GM18511 (cell line): ENCODE measurements at regions not wholly inside any gene's neighbourhood (a gene's known extent, or its start where the extent isn't known, plus 50 kb on each side); places are given as distances from the start of the nearest gene placed in this dataset.
"Not testable (repeated sequence)": the region's sequence is repeated elsewhere in the genome, so short reads cannot be mapped to it uniquely, and the experiment has no call there.

Source experiments
- ATAC-seq: cut with Tn5 transposase; IDR thresholded peaks from one replicate; pipeline ENCODE4 v1.9.1; 2021; ENCODE audit warnings: mild to moderate bottlenecking, moderate library complexity; ENCODE audit not compliant: unreplicated experiment

DNA sequence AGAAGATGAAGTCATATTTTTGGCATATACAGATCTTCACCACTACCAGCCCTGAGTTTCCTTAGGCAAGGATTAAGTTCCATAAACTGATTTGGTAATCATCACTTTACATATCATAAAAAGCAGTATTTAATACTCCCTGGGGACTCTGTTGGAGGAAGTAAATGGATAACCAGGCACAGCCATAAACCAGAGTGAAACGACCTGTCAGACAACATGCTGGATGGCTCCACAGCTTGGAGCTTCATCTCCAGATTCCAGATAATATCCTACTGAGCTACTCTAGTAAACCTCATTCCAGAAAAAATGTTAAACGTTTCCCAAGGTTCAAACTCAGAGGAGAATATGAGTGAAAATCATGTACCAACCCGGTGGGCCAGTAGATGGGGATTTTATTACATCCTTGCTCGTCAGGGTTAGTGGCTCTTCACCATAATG lies 109.2 kb downstream of the BASP1 start:
- ATAC-seq, result no peak

DNA sequence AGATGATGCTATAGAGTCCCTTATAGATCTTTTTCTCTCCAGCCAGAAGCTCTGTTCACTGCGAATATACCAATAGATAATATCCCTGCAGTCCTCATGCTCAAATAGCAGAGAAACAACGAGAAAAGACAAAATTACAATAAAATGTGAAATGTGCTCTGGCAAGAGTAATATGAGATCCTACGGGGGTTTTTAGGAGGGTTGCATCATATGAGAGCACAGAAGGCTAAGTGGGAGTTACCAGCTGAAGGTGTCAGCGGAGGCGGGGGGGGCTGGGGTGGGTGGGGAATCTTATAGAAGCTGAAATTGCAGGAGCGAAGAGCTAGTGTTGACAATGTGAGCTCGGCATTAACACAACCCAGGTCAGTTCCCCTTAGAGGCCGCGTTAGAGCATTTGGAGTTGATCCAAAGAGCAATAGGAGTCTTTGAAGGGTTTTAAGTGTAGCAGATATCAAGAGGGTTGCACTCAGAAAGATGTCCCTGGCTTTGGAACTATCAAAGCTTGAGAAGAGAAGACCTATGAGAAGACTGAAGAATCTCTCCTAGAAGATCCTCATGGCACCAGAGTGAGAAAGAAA lies 109.7 kb downstream of the BASP1 start:
- no peak for ATAC-seq

DNA sequence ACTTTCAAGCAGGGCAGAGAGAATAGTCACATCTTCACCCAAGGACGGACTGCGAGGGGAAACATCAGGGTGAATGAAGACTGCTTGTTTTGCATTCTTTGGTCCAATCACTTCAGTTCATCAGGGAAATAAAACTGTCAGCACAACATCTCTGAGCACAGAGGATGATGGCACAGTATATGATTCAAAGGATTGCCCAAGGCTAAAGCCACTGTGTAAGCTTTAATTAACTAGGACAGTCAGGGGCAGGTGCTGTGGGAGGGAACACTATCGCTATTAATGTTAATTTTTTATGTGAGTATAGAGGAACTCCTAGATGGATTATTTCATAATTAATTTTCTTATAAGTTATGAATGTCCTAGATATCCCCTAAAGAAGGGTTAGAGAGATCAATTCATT lies 112.1 kb downstream of the BASP1 start:
- no peak for ATAC-seq

DNA sequence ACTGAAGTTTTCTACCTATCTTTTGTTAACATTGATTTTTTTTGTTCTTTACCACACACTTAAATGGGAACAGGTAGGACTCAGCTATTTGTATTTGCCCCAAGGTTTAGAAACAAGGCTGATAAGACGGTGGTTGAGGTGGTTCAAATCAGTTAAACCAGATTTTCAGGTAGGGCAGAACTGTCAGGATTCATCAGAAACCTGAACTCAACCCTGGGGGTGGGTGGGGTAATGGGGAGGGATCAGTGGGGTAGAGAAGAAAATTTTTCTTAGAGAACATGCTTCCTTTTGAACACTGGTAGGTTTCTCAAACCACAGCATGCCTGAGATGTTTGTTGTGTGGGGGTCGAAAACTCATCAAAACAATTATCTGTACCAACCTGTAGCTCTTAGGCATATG lies 113.0 kb downstream of the BASP1 start:
- no peak for ATAC-seq

DNA sequence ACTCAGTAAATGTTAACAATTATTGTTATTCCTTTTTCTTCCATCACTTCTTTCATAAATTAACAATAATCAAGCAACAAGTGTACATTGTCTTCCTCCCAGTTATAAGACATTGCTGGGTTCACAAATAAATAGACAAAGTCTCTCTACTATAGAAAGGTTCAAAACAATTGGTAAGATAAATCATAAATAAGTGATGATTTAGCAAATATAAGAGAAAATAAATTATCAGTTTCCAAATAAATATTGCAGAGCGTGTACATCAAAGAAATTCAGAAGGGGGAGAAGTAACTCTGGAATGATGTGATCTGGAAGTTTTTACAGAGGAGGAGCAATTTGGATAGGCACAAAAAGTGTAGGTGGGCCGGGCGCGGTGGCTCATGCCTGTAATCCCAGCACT lies 114.2 kb downstream of the BASP1 start:
- no peak for ATAC-seq

DNA sequence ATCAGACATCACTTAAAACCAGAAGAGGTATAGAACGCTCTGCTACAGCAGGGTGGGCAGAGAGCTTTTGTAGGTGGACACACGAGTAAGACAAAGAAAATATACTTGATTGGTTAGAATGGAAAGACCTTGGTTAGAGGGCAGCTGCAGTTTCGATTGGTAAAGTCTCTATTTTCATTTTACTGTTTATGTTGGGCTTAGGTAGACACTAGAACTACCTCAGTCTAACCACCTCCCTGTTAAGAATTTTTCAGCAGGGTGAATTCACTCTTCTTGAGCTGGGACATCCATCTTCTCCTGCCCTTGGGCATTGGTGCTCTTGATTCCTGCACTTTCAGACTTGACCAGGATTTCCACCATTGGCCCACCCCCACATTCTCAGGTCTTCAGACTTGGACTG lies 116.3 kb downstream of the BASP1 start:
- ATAC-seq, result no peak

DNA sequence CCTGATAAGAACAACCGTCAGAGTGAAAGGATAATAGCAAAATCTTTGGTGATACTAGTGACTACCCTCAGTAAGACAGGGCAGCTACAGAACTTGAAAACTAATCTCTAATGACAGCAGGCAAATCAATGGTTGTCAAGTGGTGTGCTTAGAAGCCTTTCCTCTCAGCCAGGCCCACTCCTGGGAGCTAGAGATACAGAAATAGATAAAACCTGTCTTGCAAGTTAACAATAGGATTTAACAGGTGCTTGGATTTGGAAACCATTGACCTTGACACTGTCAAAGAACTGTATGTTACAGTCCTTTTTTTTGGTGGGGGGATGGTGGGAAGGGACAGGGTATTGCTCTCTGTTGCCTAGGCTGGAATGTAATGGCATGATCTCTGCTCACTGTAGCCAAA lies 118.6 kb downstream of the BASP1 start:
- ATAC-seq, result no peak

DNA sequence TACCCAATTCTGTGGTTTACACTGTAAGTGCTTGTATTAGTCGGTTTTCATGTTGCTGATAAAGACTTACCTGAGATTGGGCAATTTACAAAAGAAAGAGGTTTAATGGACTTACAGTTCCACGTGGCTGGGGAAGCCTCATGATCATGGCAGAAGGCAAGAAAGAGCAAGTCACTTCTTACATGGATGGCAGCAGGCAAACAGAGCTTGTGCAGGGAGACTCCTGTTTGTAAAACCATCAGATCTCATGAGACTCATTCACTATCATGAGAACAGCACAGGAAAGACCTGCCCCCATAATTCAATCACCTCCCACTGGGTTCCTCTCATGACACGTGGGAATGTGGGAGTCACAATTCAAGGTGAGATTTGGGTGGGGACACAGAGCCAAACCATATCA lies 119.3 kb downstream of the BASP1 start:
- not testable (repeated sequence) for ATAC-seq

DNA sequence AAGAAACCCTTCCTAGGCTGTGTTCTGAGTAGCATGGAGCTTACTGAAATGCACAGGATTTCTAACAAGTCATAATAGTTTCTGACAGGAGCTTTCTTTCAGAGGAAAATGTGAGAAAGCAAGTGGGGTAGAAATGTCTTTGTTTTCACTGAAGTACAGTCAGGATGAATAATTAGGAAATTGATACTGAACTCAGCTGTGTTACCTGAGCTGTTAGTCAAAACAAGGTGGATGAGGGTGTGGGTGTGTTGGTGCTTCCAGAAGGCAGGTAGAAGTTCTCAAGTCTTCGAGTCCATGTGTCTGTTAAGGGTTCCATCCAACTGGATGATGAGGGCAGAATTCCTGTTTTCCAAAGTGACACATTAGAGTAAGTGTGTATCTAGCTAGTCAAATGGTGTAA lies 122.4 kb downstream of the BASP1 start:
- ATAC-seq, result no peak

DNA sequence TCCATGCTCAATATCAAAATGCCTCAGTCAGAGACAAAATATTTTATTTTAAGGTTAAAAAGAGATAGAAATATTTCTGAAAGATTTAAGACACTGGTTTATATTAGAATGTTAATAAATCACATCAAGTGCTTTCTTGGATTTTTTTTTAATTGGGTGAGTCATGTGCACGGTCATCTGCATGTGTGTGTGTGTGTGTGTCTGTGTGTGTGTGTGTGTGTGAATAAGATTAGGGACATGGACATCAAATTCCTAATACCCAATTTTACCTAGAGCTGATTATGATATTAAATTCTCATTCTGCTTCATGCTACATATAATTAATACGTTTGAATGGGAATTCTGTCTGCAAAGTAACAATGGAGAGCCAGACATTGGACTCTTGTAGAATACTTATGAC lies 122.9 kb downstream of the BASP1 start:
- ATAC-seq, result no peak

DNA sequence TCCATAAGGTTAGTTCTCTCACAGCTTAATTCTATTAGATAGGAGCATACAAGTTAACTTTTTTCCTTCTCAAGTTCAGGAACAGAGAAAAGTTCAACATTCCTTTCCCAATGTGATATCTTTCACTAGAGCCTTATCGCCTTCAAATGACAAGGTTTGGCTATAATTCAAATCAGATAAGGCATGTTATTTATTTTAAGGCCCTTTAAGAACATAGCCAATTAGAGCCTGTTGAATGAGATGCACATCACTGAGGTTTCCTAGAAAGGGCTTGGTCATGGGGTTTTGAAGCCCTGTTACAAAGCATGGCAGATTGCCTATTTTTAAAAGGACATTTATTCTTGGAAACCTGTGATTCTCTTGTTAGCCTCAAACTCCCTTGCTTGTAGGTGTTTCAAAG lies 123.4 kb downstream of the BASP1 start:
- ATAC-seq, result no peak

DNA sequence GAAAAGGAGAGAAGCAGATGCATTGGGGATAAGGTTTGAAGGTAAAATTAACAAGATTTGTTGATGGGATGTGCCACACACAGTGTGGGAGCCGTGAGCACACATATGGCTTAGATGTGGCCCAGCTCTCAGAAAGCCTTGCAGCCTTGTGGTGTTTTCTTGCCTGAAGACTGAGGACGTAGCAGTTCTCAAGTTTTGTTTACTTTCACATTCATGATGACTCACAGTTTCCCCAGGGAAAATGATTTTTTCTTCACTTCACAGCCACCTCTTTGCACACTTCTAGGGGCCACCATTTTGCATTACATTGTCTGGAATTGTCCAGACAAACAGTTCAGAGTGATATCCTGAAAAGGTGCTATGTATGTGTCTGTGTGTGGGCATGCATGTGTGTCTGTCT lies 126.2 kb downstream of the BASP1 start:
- peak; percentile 85 for ATAC-seq

DNA sequence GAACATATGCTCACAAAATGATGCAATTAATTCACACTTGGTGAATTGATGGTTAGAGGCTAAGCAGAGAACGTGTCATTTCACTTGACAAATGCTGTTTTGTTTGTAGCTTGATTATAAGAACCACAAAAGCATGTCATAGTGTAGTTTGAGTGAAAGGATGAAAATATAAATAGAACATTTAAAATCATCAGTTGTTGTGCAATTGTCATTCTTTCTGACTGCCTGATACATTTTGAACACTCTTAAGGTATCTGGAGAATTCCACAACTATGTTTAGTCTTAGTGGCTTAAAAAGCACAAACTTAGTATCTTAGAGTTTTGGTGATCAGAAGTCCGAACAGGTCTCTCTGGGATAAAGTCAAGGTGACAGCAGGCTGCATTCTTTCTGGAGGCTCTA lies 129.4 kb downstream of the BASP1 start:
- no peak for ATAC-seq

DNA sequence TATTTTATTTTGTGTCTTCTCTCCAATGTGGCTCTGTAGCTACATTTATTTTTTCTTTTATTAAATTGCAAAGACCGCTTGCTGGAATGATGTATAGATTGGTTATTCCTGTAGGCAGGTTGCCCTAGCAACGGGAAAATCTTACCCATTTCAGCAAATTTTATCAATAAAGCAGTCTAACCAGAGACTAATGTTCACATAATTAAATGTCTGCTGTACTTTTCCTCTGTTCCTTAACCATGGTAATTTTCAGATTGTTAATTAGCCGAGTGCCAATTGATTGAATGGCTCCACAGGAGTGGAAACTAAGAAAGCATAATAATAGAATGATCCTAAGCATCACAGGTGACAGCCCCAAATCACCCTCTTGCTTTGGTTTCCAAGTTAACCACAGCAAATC lies 134.8 kb downstream of the BASP1 start:
- no peak for ATAC-seq

DNA sequence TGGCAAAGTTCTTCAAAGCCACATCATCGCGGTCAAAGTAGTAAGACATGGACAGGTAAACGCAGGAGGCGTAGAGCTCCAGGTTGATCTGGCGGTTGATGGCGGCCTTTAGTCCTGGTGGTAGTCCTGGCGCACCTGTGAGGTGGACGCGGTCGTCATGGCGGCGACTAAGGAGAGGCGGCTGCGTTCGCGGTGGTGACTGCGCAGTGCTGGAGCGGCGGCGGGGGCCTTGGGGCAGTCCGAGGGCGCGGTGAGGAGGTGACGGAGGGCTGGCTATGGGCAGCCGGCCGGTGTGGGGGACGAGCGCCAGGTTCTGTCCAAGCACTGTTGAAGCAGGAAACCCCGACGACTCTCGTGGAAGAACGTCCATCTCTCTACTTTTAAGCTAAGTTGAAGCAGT lies 136.8 kb downstream of the BASP1 start:
- no peak for ATAC-seq

DNA sequence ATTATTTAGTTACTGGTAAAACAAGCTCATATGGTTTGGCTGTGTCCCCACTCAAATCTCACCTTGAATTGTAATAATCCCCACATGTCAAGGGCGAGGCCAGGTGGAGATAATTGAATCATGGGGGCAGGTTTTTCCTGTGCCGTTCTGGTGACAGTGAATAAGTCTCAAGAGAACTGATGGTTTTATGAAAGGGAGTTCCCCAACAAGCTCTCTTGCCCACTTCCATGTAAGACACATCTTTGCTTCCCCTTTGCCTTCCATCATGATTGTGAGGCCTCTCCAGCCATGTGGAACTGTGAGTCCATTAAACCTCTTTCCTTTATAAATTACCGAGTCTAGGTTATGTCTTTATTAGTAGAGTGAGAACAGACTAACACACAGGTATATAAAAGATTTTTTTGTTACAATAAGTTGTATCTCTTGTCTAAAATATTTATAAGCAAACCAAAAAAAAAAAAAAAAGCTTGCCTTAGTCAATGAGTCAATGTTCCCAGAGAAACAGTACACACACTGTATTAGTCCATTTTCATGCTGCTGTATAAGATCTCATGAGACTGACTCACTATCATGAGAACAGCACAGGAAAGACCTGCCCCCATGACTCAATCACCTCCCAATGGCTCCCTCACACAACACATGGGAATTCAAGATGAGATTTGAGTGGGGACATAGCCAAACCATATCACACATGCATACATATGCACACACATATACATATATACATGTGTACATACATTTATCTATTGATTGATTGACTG lies 138.3 kb downstream of the BASP1 start:
- ATAC-seq, result no peak

DNA sequence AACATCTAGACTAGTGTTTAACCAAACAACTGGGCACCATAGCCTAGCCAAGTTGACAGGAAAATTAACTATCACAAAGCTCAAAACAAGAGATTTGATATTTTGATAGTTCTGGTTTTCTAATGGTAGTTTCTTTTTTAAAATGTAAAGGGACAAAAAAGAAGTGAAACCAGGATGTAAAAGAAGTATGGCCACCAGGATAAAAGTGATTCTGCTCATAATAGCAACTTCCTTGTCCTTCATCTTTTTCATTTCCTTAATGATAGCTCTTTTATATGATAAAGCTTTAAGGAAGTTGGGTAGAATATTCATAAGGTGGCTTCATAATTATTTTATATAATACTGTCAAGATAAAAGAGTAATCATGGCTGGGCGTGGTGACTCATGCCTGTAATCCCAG lies 139.1 kb downstream of the BASP1 start:
- ATAC-seq, result no peak

DNA sequence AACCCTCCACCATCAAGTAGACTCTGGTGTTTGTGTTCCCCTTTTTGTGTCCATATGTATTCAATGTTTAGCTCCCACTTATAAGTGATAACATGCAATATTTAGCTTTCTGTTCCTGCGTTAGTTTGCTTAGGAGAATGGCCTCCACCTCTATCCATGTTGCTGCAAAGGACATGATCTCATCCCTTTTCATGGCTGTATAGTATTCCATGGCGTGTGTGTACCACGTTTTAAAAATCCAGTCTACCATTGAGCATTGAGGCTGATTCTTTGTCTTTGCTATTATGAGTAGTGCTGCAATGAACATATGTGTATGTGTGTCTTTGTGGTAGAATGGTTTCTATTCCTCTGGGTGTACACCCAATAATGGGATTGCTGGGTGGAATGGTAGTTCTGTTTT lies 140.1 kb downstream of the BASP1 start:
- no peak for ATAC-seq

DNA sequence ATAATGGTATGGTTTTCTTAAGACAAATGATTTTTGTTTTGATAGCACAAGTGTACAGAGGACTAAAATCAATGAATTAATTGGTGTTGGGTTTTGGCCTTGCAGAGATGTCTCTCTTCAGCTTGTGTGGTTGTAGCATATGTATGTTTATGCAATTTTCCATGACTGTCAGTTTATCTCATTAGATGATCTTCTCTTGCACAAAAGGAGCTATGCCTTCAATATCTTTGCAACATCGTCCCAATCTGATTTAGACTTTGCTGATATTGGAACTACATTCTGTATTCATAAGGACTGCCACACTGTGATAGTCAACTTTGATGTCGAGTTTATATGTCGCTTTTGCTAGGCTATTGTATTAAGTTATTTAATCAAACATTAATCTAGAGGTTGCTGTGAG lies 140.0 kb upstream of the TAF11L2 start:
- no peak for ATAC-seq

DNA sequence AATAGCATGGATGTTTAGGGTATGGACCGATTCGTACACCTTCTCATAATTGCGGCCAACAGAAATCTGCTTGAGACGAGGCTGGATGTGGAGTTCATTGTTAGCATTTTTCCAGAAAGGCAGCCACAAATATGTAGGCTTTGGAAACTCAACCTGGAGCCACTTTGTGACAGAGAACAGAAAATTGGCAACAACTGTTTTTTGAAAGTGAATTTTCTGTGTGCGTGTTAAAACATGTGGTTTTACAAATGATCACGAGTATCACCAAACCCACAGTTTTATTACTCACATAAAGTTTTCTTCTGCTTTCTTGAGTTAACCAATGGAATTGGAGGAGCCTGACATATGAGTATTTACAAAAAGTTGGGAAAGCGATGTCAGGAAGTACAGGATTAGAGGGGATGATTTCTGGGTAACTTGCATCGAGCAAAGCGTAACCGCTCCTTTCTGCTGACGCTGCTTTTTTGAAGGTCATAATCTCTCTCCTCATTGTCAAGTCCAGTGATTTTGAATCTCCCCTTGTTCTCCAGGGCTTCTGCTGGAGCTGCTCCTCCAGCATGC lies 138.5 kb upstream of the TAF11L2 start:
- no peak for ATAC-seq

DNA sequence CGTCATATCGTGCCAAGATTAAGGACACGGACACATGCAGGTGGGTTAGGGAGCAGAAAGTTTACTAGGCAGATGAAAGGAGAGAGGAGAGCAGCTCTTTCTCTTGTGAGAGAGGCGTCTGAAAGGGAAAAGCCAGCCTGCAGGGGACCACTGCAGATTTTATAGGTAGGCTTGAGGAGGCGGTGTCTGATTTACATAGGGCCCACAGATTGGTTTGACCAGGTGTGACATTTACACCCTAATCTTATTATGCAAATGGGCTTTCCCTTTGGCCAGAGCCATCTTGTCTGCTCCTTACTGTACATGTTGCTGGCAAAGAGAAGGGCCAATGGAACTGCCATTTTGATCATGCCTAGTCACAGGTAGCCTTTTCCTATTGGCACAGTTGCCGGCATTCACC lies 137.2 kb upstream of the TAF11L2 start:
- ATAC-seq, result no peak

DNA sequence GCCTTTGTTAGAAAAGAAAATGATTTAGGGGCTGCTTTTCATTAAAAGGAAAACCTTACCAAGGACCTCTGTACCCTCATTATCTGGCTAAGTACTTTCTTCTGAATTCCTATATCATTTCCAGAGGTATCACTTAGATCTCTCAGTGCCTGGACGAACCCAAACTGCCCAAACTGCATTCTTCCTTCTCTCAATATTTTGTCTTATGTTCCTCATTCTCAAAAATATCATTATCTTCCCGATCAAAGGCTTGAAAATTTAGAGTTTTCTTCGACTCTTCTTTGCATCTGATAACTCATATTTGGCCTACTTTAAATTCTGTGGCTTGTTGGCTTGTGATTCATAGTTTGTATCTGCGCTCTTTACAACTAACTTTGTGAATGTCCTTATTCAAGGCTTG lies 136.7 kb upstream of the TAF11L2 start:
- ATAC-seq, result no peak
